Endothelial cell of umbilical vein (primary cell): ENCODE measurements at regions not wholly inside any gene's neighbourhood (a gene's known extent, or its start where the extent isn't known, plus 50 kb on each side); places are given as distances from the start of the nearest gene placed in this dataset.

Experiments
- BruUV-seq: library from RNA; stranded (reverse); fragments of 400-500 nt; replicated peaks from 2 replicates; lab custom pipeline; 2021; lab: Mats Ljungman, UMichigan
- CTCF ChIA-PET: fragments of 300-600, 350-600 bp; sonication (Branson Sonifier 250); formaldehyde crosslinking; loops from one replicate; lab custom pipeline; 2021; ENCODE audit warnings: antibody characterized with exemption, inconsistent platforms; lab: Charles Lee
- POLR2A ChIA-PET: fragments of 300-600, 350-600 bp; sonication (Branson Sonifier 250); formaldehyde crosslinking; loops from one replicate; lab custom pipeline; 2021; ENCODE audit warnings: antibody characterized with exemption, inconsistent platforms; lab: Charles Lee
- DNase-seq: peaks from one replicate; pipeline ENCODE4 v3.0.0-alpha.2; 2011; ENCODE audit warnings: low read depth, low spot score
- FAIRE-seq: peaks from 2 replicates; lab custom pipeline; 2011; peaks lifted over from hg19 to GRCh38; lab: Jason Lieb, UNC
- H2AFZ ChIP-seq: 2 replicates; pipeline ENCODE4 v1.6.0; 2012; ENCODE audit warnings: low read depth, low read length, control low read depth, inconsistent platforms
- H3K27ac ChIP-seq: 2 replicates; pipeline ENCODE4 v1.5.1; 2011; ENCODE audit warnings: low read depth, mild to moderate bottlenecking, control low read depth, low read length, moderate library complexity; ENCODE audit not compliant: insufficient read depth
- H3K27me3 ChIP-seq, 2 experiments: 2 replicates each; pipeline versions ENCODE4 v1.6.0 to v1.6.1; 2011; ENCODE audit warnings: low read length in 2 of 2, mixed read lengths in 1 of 2; ENCODE audit not compliant: control insufficient read depth in 2 of 2, insufficient read depth in 2 of 2
- H3K36me3 ChIP-seq, 2 experiments: 2 replicates in 1 of 2; 3 replicates in 1 of 2; pipeline ENCODE4 v1.5.1; 2011; ENCODE audit warnings: low read length in 2 of 2, mild to moderate bottlenecking in 1 of 2, moderate library complexity in 1 of 2; ENCODE audit not compliant: control insufficient read depth in 2 of 2, insufficient read depth in 2 of 2; ENCODE audit errors: extremely low read depth in 1 of 2
- H3K4me1 ChIP-seq: 3 replicates; pipeline ENCODE4 v1.5.1; 2011; ENCODE audit warnings: mild to moderate bottlenecking, low read length; ENCODE audit not compliant: control insufficient read depth, insufficient read depth; ENCODE audit errors: extremely low read depth
- H3K4me2 ChIP-seq: 2 replicates; pipeline ENCODE4 v1.6.1; 2011; ENCODE audit warnings: low read length, control low read depth, mixed read lengths; ENCODE audit not compliant: insufficient read depth
- H3K4me3 ChIP-seq, 3 experiments: fragments of 200-600 bp in 1 of 3; sonication (generic), shearing (Covaris generic) in 1 of 3; replicated peaks in 1 of 3; 2 replicates each; pipeline ENCODE4 v1.5.1; 2011 to 2016; ENCODE audit warnings: control low read depth in 3 of 3, low read length in 3 of 3, mild to moderate bottlenecking in 2 of 3, inconsistent platforms in 1 of 3, low read depth in 1 of 3, moderate library complexity in 1 of 3; ENCODE audit not compliant: insufficient read depth in 1 of 3
- H3K79me2 ChIP-seq: 2 replicates; pipeline ENCODE4 v1.6.0; 2012; ENCODE audit warnings: low read length, inconsistent platforms; ENCODE audit not compliant: control insufficient read depth, insufficient read depth
- H3K9ac ChIP-seq: replicated peaks from 2 replicates; pipeline ENCODE3; 2011; ENCODE audit warnings: low read length, control low read depth; ENCODE audit not compliant: insufficient read depth; ENCODE audit errors: extremely low read depth
- H3K9me1 ChIP-seq: replicated peaks from 3 replicates; pipeline ENCODE4 v1.6.0; 2011; ENCODE audit warnings: mild to moderate bottlenecking, low read length; ENCODE audit not compliant: control insufficient read depth, insufficient read depth; ENCODE audit errors: extremely low read depth
- H3K9me3 ChIP-seq: replicated peaks from 2 replicates; pipeline ENCODE4 v1.5.1; 2012; ENCODE audit warnings: low read length, inconsistent platforms; ENCODE audit not compliant: control insufficient read depth, insufficient read depth
- H4K20me1 ChIP-seq: replicated peaks from 2 replicates; pipeline ENCODE3; 2011; ENCODE audit warnings: mild to moderate bottlenecking, low read length; ENCODE audit not compliant: control insufficient read depth, insufficient read depth; ENCODE audit errors: extremely low read depth
- EZH2 ChIP-seq: IDR thresholded peaks from 2 replicates; pipeline ENCODE4 v1.6.1; 2012; ENCODE audit warnings: borderline replicate concordance, low read depth, mild to moderate bottlenecking, moderate library complexity, low read length, inconsistent platforms; ENCODE audit not compliant: severe bottlenecking
- FOS ChIP-seq: IDR thresholded peaks from 2 replicates; pipeline ENCODE4 v1.6.1; 2011; ENCODE audit warnings: mild to moderate bottlenecking, low read length, moderate library complexity, borderline replicate concordance; ENCODE audit not compliant: insufficient read depth
- GATA2 ChIP-seq: IDR thresholded peaks from 2 replicates; pipeline ENCODE4 v1.7.0; 2011; ENCODE audit warnings: low read depth, mild to moderate bottlenecking, moderate library complexity, mixed read lengths, low read length; ENCODE audit not compliant: insufficient read length, insufficient read depth
- JUN ChIP-seq: IDR thresholded peaks from 2 replicates; pipeline ENCODE4 v1.6.1; 2011; ENCODE audit warnings: borderline replicate concordance, low read depth; ENCODE audit not compliant: insufficient read length, insufficient read depth
- MYC ChIP-seq: IDR thresholded peaks from one replicate; pipeline ENCODE4 v1.6.1; 2011; ENCODE audit warnings: mild to moderate bottlenecking, low read depth, low read length
- POLR2A ChIP-seq: IDR thresholded peaks from 2 replicates; pipeline ENCODE4 v1.6.1; 2012; ENCODE audit warnings: low read depth, mild to moderate bottlenecking, control low read depth, low read length
- POLR2AphosphoS5 ChIP-seq: IDR thresholded peaks from 2 replicates; pipeline ENCODE4 v1.6.1; 2012; ENCODE audit warnings: low read depth, mild to moderate bottlenecking, control low read depth, low read length, moderate library complexity; ENCODE audit not compliant: insufficient read depth
- dilution Hi-C: fragments of 300-500 bp; cut with MboI; formaldehyde crosslinking; loops from one replicate; pipeline ENCODE4 v1.15.0; 2019; ENCODE audit warnings: low sequenced_read_pairs; ENCODE audit not compliant: extremely low pct_ligation_motif_present
- intact Hi-C: fragments of 100-400 bp; cut with micrococcal nuclease; formaldehyde crosslinking; loops from one replicate; pipeline ENCODE4 v1.10.0; 2022
- TF ChIP-seq, protein P1 (sequence below): IDR thresholded peaks from 2 replicates; pipeline ENCODE4 v1.6.1; 2011; ENCODE audit not compliant: insufficient read depth, insufficient read length
- TF ChIP-seq, protein P2 (sequence below), 2 donors: IDR thresholded peaks; 1 replicate in 1 of 2; 2 replicates in 1 of 2; pipeline ENCODE4 v1.5.1; 2011; ENCODE audit warnings: low read length in 2 of 2, mild to moderate bottlenecking in 2 of 2, moderate library complexity in 2 of 2, control low read depth in 1 of 2, inconsistent platforms in 1 of 2, low read depth in 1 of 2; ENCODE audit not compliant: insufficient read depth in 1 of 2; ENCODE audit errors: extremely low read depth in 1 of 2

DNA sequence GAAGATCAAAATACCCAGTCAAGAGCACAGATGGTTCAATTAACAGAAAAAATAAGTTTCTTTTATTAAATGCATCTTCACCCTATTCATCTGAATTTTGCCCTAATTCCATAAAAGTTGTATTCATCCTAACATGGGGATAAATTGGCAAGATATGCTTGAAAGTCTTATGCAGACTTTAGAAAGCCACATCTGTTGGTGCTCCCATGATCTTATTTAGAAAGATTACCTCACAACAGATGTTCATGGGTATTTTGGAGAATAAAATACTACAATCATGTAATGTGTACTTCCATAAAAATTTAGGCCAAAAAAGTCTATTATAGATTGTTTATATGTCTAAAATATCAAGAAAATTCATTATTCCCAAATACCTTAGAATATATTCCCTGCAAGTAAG, 510.3 kb downstream of the TECRL start:
- no peak overlapping the region for H3K4me2 ChIP-seq
- H3K9me3 ChIP-seq: peaks cover 7% of the 10 kb centered on the region
- H3K4me3 ChIP-seq: no peak overlapping the region
- TF ChIP-seq, protein P1, sequence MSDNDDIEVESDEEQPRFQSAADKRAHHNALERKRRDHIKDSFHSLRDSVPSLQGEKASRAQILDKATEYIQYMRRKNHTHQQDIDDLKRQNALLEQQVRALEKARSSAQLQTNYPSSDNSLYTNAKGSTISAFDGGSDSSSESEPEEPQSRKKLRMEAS: no peak
- TF ChIP-seq GATA2 (no peak), POLR2A (no peak), EZH2 (no peak), FOS (no peak)
- TF ChIP-seq, protein P2, sequence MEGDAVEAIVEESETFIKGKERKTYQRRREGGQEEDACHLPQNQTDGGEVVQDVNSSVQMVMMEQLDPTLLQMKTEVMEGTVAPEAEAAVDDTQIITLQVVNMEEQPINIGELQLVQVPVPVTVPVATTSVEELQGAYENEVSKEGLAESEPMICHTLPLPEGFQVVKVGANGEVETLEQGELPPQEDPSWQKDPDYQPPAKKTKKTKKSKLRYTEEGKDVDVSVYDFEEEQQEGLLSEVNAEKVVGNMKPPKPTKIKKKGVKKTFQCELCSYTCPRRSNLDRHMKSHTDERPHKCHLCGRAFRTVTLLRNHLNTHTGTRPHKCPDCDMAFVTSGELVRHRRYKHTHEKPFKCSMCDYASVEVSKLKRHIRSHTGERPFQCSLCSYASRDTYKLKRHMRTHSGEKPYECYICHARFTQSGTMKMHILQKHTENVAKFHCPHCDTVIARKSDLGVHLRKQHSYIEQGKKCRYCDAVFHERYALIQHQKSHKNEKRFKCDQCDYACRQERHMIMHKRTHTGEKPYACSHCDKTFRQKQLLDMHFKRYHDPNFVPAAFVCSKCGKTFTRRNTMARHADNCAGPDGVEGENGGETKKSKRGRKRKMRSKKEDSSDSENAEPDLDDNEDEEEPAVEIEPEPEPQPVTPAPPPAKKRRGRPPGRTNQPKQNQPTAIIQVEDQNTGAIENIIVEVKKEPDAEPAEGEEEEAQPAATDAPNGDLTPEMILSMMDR (IDR thresholded peaks at IDR 0.05; ENCODE audit: extremely low read depth in 1 of 2, insufficient read depth in 1 of 2, low read depth in 1 of 2, low read length in 2 of 2): no peak
- H3K27me3 ChIP-seq: no peaks in the 10 kb centered on the region
- DNase-seq (no peak), FAIRE-seq (no peak)
- H4K20me1 ChIP-seq: no peaks in the 10 kb centered on the region
- BruUV-seq: no TSS peak
- no peak overlapping the region for H3K9ac ChIP-seq
- no peaks in the 10 kb centered on the region for H3K36me3 ChIP-seq
- ChIA-PET CTCF (no interaction called here), POLR2A (no interaction called here)
- no peaks in the 10 kb centered on the region for H3K4me1 ChIP-seq
- dilution Hi-C loops (no loop called here), intact Hi-C loops (no loop called here)
- no peak overlapping the region for H3K27ac ChIP-seq
- no peaks in the 10 kb centered on the region for H3K9me1 ChIP-seq
- no peak overlapping the region for H2AFZ ChIP-seq
- no peaks in the 10 kb centered on the region for H3K79me2 ChIP-seq

DNA sequence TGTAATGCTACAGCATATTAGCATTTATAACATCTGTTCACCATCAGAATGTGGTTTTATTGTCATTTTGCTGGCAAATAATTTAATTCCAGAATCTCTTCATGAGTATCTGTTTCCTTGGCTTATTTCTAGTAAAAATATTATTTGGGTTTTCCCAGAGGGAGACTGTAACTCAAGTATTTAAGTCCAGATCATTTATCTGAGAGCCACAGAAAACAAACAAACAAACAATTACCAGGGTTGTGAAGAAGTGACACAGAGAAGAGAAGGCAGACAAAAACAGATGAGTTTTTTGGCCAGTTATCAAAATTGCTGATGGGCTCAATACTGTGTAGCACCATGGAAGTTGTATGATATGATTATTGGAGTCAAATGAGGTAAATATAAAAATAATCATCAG, 515.1 kb downstream of the TECRL start:
- dilution Hi-C loops: no loop called here
- intact Hi-C loops: no loop called here
- H3K4me1 ChIP-seq: no peaks in the 10 kb centered on the region
- H3K27me3 ChIP-seq: no peaks in the 10 kb centered on the region
- H2AFZ ChIP-seq: no peak overlapping the region
- no peak for TF ChIP-seq POLR2A
- no peak for TF ChIP-seq GATA2
- no peak for TF ChIP-seq POLR2AphosphoS5
- TF ChIP-seq, protein P1: no peak
- no peak for TF ChIP-seq EZH2
- no peak for TF ChIP-seq JUN
- TF ChIP-seq, protein P2 (IDR thresholded peaks at IDR 0.05; ENCODE audit: extremely low read depth in 1 of 2, insufficient read depth in 1 of 2, low read depth in 1 of 2, low read length in 2 of 2): no peak
- no peak for TF ChIP-seq FOS
- TF ChIP-seq MYC: no peak
- no peaks in the 10 kb centered on the region for H3K36me3 ChIP-seq
- DNase-seq (no peak), FAIRE-seq (no peak)
- no peak overlapping the region for H3K4me2 ChIP-seq
- BruUV-seq: no TSS peak
- H4K20me1 ChIP-seq: no peaks in the 10 kb centered on the region
- H3K9ac ChIP-seq: no peak overlapping the region
- no peak overlapping the region for H3K27ac ChIP-seq
- POLR2A ChIA-PET: no interaction called here
- H3K9me3 ChIP-seq: peaks cover 3% of the 10 kb centered on the region
- H3K79me2 ChIP-seq: no peaks in the 10 kb centered on the region
- H3K9me1 ChIP-seq: no peaks in the 10 kb centered on the region
- CTCF ChIA-PET: no interaction called here
- H3K4me3 ChIP-seq: no peak overlapping the region
